Mesenteric fat pad (tissue), 1 donor: ENCODE measurements at regions not wholly inside any gene's neighbourhood (a gene's known extent, or its start where the extent isn't known, plus 50 kb on each side); places are given as distances from the start of the nearest gene placed in this dataset.
"Not testable (repeated sequence)": the region's sequence is repeated elsewhere in the genome, so short reads cannot be mapped to it uniquely, and the experiment has no call there.

Source experiments
- DNase-seq: peaks from one replicate; pipeline ENCODE4 v3.0.0-alpha.2; 2020; ENCODE audit warnings: low spot score
- donor health status: DM: yes; HTN: yes; CAD: no.

DNA sequence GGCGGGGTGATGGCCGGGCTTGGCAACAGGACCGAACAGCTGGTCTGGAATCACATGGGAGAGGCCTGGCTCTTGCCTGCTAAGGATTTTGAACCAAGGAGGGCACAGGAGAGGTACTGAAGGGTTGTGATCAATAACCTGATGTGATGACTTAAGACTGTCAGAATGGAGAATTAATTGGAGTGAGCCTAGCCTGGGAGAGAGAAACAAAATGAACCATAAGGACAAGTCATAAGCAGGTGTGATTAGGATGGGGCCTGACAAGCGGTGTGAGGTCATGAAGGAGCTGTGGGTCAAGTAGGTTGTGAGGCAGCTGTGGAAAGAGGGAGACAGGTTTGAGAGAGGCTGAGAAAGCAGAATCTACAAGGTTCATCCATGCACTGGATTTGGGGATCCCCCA, 104.6 kb downstream of the MED10 start:
- no peak for DNase-seq

GRCh38 chr5:6273090-6273735, 105.1 kb downstream of the MED10 start:
- DNase-seq = no peak

DNA sequence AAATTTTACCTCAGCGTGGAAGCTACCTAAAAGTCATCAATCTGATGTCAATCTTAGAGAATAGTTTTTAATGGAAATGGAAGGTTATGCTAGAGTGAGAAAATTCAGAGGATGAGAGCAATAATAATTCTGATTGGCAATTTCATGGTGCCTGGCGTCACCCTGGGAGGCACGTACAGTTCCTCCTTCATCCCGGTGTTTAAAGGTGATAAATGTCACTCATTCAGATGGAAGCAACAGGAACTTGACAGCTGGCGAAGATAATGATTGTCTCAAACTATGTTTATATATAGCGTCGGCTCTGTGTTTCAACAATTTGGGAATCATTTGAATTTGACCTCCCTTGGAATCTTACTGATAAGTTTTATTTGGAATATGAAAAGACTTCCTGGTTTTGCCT, 108.4 kb downstream of the MED10 start:
- DNase-seq = no peak

DNA sequence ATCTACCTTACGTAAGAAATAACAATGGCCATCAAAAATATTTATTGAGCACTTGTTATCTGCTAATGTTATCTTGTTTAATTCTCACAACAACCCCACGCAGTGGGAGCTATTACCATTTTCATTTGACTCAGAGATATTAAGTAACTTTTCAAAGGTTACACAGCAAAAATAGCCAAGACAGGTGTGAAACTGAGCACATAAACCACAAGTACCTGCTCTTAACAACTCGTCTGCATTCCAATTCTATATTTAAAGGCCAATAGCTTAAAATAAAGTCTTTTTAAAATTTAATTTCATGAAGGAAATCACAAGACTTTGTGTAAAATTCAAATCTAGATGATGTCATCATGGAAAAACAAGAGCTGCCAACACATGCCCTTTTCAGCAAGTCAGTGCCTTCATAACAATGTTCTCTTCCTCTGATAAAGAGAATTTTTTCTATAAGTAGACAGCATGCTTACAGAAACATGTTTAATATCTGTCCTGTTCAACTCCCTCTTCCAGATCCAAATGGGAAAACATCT, 111.6 kb downstream of the MED10 start:
- DNase-seq = no peak

DNA sequence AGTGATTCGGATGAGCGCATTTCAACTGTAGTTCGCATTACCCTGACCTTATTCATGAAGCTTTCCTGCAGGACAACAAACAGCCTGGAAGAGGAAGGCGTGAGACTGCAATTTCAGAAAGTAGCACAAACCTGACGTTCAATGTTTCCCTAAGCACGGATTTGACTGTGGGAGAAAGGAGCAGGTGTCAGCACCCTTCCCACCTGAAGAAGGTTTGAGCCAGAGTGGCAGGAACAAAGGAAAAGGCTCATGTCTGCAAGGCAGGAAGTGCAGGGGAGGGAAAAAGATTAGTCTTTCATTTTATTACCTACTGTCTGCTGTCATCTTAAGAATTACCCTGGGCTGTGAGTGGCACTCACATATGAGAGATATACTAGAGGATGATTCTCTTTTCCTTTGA, 114.0 kb downstream of the MED10 start:
- DNase-seq = no peak

- DNase-seq = no peak
Observed at GRCh38 chr5:6262651-6263363, 115.5 kb downstream of the MED10 start.

- DNase-seq = no peak
Observed at GRCh38 chr5:6261668-6262067, 116.7 kb downstream of the MED10 start.

DNA sequence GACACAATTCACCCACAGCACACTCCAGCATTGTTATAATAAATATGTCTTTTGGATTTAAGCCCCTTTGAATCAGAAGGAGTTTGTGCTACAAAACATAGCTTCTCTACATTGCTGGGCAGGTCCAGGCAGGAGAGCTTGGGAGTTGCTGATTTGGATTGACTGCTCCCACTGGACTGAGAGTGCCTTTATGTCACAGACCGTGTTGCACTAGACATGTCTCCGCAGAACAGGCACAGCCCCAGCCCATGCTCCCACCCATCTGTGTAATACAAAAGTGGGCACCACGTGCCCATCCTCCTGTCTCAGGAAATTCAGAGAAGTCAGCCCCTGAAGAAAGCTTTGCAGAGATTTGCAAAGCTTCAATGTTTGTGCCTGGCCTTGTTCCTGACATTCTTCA, 117.1 kb downstream of the MED10 start:
- no peak for DNase-seq

DNA sequence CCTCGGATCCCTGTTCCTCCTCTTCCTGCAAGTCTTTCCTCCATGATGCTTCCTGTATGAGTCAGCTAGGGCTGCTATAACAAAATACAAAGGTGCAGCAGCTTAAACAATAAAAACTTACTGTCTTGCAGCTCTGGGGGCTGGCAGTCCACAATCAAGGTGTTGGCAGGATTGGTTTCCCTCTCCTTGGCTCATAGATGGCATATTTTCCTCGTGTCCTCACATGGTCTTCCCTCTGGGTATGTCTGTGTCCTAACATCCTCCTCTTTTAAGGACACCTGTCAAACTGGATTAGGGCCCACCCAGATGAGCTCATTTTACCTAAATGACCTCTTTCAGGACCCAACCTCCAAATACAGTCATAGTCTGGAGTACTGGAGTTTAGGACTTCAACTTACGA, 117.5 kb downstream of the MED10 start:
- no peak for DNase-seq

DNA sequence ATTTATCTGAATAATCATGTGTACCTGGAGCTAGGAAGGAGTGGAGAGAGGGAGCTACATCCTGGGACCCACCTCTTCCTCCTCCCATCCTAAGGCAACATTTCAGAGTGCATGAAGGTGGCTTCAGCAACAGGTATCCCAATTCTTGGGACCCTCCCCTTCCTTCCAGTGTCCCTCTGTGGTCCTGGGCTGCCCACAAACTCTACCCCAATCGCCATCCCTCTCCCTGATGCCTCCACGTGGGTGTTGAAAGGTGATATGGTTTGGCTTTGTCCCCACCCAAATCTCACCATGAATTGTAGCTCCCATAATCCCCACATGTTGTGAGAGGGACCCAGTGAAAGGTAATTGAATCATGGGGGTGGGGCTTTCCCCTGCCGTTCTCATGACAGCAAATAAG, 121.4 kb downstream of the MED10 start:
- no peak for DNase-seq

DNA sequence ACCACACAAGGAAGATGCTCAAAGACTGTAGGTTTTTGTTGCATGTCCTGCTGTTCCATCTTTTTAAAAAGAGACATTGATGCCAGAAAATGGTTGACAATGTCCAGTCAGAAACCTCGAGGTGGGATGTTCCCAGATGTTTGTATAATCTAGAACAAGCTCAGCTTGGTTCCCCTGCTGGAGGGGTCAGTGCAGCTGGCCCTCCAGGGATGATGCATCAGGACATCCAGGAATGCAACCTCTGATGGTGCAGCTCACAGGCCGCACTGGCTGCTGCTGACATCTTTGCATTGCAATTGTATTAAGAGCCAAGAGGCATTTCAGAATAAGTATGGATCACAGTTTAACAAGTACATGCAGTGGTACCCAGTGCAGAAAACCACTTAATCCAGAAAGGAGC, 122.4 kb downstream of the MED10 start:
- DNase-seq = no peak

DNA sequence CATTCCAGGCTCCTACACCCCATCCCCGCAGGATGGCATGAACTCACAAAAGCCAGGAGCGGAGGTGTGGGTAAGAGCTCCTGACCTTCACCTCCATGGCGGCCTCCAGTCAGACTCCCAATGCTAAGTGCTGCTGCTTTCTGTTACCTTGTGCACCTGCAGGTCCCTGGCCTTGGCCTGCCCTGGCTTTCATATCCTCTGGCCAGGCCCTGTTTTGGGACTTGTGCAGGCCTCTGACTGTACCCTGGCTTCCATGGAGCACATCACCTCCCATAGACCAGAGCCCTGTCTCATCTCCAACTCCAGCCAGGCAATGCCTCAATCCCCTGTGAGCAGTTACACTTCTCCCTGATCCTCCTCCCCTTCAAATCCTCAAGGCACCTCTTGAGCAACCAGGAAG, 124.5 kb downstream of the MED10 start:
- no peak for DNase-seq

DNA sequence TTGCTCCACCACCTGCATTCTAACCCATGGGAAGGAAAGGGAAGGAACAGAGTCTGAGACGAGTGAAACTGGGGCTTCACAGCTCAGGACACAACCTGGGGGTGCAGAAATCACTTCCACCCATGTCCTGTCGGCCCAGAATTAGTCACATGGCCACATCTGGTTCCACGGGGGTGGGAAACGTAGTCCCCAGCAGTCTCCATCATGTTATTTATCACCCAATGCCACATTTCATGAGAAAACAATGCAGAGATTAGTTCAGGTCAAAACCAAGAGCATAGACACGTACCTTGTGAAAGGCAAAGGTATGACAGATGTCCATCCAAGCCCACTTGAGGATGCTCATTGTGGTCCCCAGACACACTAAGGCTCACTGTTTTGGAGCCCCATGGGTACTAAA, 125.1 kb downstream of the MED10 start:
- no peak for DNase-seq

- no peak for DNase-seq
Observed at GRCh38 chr5:6252581-6252980, 125.8 kb downstream of the MED10 start.

DNA sequence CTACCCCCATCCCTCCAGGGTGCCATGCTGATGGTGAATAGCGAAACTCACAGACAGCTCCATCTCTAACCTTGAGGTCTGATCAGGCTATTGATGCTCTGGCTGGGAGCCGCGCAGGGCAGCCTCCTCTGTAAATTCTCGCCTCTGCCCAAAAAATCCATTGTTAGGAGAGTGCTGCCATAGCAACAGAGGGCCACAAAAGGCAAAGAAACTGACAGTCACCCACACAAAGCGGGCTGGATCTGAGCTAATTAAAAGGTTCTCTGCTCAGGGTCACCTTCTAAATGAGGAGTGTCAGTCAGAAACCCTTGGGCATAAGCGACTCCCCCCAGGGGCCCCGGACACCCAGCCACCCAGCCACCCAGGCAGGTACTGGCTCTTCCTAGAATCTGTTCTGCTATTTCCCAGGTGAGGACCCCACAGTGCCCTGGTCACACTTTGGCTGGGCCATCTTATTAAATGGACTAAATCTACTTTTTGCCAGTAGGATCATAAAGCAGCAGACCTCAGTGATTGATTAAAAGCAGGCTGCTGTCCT, 126.7 kb downstream of the MED10 start:
- no peak for DNase-seq

DNA sequence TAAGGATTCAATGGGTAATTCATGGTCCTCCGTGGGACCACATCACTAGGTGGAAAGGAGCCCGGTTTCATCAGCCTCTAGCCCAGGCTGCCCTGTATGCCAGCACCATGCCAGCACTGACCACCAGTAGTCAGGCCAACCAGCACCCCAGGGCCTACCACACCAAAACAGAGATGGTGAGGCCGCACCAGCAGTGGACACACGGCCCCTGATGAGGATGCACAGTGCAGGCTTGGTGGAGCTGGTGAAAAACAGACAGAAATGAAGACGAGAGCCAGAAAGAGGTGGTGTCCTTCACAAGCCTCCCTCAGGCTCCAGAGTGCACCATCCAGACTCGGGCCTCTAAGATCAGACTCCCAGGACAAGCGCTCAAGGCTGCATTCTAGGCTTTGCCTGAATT, 128.2 kb downstream of the MED10 start:
- DNase-seq = no peak

- no peak for DNase-seq
Observed at GRCh38 chr5:6248132-6248531, 130.2 kb downstream of the MED10 start.

- no peak for DNase-seq
Observed at GRCh38 chr5:6246820-6247437, 131.4 kb downstream of the MED10 start.

DNA sequence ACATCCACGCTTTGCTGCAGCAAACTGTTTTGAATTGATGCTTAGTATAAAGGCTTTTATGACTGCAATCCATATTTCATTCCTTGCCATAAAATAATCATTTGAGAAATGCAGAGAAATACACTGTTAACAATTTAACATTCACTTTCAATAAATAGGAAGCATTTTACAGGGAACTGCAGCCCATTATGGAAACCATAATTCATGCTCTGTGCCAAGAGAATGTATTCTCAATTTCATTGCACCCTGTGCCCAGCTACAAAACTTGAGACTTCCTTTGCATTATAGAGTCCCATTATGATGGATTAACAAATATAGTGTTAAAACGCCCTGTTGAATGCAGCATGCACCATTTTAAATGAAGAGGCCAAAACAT, 134.0 kb downstream of the MED10 start:
- DNase-seq = no peak

- DNase-seq = no peak
Observed at GRCh38 chr5:6243706-6244338, 134.5 kb downstream of the MED10 start.

DNA sequence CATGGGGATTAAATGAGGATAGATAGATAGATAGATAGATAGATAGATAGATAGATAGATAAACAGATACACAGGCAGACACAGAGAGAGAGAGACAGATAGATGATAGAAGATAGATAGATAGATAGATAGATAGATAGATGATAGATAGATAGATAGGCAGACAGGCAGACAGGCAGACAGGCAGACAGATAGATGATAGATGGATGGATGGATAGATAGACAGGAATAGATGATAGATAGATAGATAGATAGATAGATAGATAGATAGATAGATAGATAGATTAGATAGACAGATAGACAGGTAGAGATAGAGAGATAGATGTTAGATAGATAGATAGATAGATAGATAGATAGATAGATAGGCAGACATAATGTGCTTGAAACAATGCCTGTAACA, 137.3 kb downstream of the MED10 start:
- not testable (repeated sequence) for DNase-seq
